GM19452 (cell line): ENCODE measurements at regions not wholly inside any gene's neighbourhood (a gene's known extent, or its start where the extent isn't known, plus 50 kb on each side); places are given as distances from the start of the nearest gene placed in this dataset.

Experiments used
- ATAC-seq: cut with Tn5 transposase; IDR thresholded peaks from one replicate; pipeline ENCODE4 v1.9.1; 2021; ENCODE audit not compliant: unreplicated experiment

DNA sequence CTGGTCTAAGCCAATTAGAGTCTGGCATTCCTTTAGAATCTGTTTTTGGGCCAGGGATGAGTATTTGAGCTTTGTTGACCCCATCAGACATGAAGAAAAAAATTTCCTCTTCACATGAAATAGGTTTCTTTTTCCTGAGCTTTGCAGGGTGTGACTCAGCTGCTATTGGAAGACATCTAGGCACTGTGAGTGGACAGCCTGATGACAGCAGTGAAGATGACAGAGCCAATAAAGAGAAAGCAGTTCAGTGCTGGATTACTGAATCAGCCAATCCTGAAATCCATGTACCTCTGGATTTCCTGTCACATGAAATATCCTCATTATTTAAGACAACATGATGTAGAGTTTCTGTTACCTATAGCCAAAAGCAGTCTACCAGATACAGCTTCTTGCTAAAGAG lies 51.3 kb upstream of the GRIA1 start:
- no peak for ATAC-seq
